GM19239 (cell line): ENCODE measurements at regions not wholly inside any gene's neighbourhood (a gene's known extent, or its start where the extent isn't known, plus 50 kb on each side); places are given as distances from the start of the nearest gene placed in this dataset.

Experiments used
- DNase-seq: peaks from one replicate; pipeline ENCODE4 v3.0.0; 2011; ENCODE audit warnings: low spot score; ENCODE audit not compliant: insufficient read length
- FAIRE-seq: peaks from 2 replicates; lab custom pipeline; 2011; peaks lifted over from hg19 to GRCh38; lab: Jason Lieb, UNC

DNA sequence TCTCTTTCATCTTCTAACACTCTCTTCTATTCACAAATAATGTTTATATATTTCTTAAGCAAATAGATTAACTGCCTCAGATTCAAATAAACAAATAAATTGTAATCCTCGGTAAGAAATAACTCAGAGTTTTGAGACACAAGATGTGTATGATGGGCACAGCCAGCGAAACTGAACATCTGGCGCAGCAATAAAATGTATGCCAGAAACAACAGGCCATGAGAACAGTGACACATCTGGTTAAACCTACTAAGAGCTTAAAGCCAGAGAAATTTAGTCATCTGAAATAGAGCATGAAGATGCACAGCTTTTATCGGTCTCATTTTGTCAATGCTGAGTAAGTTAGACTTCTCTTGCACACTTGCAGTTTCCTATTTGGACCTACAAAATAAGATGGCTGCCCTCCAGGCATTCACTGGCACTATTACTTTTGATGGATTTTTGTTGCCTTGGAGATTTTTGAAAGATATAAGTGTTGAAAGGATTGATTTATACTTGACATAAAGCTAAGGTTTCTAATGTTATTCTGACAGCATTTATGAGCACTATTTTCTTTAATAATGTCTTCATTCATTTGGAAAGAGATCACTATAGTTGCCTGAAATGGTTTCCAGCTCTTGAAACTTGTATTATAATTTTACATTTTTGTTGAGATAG, 1444.0 kb downstream of the PCDH18 start:
- DNase-seq (no peak), FAIRE-seq (no peak)

DNA sequence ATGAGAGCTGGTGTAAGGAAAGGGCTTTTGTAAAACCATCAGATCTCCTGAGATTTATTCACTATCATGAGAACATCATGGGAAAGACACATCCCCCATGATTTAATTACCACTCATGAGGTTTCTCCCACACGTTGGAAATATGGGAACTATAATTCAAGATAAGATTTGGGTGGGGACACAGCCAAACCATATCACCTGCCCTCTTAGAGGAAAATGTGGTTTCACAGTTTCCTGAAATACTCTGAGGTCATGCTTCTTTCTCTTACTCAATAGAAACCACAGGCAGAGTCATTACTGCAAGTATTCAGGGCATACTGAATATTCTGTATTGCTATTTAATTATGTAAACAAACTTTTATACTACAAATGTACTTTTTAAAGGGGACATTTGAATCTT, 1453.3 kb downstream of the PCDH18 start:
- FAIRE-seq (no peak), DNase-seq (no peak)

DNA sequence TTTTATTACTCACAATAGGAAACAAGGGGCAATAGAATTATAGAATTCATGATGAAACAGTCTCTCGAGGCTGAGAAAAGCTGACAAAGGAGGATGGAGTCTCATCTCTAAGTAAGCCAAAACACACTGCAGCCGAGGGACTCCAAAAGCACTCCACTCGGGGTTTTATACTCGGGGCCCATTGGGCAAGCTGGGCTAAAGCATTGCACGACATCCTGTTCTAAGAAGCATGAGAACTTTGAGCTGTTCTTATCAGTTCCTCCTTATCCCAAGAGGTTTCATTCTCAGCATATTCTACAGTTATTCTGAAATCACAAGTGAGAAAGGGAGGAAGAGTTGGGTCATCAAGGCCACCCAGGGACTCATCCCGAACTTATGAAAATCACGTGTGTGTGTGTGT, 1475.5 kb downstream of the PCDH18 start:
- DNase-seq (no peak), FAIRE-seq (no peak)

DNA sequence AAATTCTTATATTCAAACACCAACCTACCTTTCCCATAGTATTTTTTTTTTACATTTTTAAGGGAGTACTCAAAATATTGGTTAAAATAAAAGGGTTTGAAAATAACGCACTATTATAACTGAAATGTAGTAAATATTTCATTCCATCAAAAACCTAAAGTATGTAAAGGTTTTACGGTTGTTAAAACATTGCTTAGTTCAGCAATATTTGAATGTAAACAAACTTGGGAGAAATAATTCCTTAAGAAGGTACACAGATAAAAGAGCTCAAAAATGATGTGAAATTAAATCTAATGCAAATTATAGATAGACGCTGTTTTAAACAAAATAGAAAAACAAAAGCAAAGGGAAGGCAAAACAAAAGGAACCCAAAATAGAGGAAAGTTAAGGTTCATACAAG, 1476.9 kb downstream of the PCDH18 start:
- FAIRE-seq = no peak
- DNase-seq = no peak

DNA sequence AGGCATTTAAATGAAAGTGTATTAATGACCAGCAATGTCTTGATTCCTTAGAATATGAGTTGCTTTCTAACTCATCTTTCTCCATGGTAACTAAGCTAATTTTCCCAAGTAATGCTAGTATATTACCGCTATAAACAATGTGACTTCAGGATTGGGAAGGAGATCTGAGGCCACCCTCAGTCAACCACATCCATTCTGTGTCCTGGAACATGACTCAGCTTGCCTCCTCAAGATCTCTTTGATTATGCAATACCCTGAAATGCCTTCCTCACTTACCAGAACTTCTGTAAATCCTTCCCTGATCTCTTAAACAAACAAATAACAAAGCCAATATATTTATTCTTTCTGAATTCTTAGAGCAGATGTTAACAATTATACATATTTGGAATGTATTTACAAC, 1495.5 kb downstream of the PCDH18 start:
- DNase-seq (no peak), FAIRE-seq (no peak)

DNA sequence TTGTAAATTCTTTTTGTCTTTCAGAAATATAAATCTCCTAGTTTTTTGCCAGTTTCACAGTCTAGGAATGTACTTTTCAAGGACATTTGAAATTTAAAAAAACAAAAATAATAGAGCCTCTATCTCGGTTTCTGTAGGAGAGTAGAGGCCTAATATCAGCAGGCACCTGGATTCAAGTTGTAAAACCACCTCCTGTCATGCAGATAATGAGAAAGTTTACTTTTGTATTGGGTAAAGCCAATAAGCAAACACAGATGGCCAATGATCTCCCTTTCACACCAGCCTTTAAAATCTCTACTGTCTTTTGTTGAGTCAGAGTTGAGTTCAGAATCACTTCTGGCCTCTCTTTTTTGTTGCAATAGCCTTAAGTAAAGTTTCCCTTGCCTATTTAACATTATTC, 1499.9 kb downstream of the PCDH18 start:
- DNase-seq (no peak), FAIRE-seq (no peak)

DNA sequence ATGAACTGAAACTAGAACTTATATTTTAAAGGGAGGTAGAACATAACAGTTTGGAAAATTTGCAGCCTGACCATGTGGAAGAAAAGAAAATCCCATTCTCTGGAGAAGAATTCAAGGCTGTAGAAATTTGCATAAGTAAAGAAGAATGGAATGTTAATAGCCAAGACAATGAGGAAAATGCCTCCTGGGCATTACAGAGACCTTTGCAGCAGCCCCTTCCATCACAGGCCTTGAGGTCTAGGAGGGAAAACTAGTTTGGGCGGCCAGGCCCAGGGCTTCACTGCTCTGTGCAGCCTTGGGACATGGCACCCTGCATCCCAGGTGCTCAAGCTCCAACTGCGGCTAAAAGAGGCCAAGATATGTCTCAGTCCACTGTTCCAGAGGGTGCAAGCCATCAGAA, 1506.8 kb downstream of the PCDH18 start:
- no peak for FAIRE-seq

DNA sequence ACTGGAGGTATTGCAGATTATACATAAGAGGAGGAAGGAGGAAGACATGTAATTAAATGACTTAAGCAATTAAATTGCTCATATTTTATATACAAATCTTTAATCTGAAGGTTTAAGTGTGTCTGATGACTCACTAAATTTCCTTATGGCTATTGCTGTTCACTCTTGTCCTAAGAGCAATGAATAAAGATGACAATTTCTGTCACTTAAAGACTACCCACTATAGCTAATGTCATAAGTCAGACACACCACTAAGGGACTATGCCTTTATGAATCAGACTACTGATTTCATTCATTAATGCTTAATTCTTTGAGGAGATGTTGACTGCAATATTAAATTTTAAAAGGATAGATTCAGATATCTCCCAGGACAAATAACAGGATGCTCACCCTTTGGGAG, 1514.7 kb downstream of the PCDH18 start:
- FAIRE-seq = no peak
- DNase-seq = no peak

More for the DNA sequence above, 1506.8 kb downstream of the PCDH18 start:
- DNase-seq = no peak

DNA sequence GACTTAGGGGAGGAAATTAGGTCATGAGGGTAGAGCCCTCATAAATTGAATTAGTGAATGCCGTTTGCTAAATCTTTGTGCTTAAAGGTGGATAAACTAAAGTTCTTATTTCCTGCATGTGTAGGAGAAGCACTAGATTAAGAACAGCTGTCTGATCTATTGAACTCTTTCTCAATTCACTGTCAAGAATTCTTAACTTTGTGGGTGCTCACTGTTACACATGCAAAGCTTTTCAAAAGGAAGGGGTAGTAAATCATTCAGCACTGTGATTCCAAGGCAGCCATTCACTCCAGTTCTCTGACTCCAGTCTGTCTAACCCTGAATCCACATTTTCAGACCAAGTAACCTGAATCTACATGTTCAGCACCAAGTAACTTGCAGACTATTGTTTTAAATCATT, 1520.1 kb downstream of the PCDH18 start:
- FAIRE-seq (no peak), DNase-seq (no peak)

DNA sequence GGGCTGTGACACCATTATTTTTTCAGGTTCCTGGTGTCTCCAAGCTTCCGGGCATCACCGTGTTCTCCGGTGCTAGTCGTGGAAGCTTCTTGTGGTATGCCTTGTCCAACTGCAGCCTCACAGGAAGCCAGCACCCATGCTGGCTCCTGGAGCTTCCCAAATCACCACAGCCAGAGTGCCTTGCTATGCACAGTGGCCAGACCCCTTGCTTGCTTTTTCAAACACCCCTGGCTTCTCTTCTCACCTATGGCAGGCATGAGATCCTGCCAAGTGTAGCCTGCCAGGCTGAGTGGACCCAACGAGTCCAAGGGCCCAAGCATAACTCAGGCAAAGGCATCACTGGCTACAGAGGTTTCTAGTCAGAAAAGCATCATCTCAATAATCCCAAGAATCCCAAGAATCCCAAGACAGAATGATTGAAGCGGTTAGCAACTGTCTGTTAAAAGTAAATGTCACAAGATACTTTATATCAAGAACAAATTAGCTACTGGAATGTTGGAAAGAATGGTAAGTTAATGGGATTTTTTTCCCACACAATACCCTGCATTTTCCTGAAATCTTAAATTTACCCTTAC, 1522.9 kb downstream of the PCDH18 start:
- no peak for FAIRE-seq
- no peak for DNase-seq

DNA sequence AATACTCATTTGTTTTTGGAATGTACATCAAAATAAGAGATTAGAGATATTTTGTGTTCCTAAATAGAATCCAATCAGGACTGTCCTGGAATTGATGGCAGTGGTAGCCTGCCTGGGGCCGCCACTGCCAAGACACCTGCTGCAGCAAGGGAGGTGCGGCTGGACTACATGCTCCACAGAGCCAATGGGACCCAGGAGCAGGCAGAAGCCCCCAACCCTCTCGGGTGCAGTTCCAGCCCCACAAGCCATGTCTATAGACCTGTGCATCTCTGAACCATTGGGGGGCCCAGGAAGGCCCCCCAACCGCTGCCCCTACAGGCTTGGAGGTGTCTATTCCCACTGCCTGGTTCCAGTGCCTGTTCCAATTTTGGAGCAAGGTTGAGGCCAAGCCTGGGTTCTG, 1524.3 kb downstream of the PCDH18 start:
- DNase-seq (no peak), FAIRE-seq (no peak)

DNA sequence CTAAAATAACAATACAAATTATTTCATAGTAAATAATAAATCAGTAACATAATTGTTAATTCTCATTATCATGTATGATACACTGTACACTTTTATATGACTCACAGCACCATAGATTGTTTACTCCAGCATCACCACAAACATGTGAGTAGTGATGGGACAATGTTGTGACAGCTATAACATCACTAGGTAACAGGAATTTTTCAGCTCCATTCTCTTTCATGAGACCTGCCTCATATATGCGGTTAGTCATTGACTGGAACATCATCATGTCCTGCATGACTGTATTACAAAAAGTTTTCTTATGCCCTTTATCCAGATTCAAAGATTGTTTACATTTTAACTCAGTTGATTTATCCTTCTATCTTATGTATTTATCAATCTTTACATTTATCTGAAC, 1530.0 kb downstream of the PCDH18 start:
- no peak for DNase-seq
- no peak for FAIRE-seq

DNA sequence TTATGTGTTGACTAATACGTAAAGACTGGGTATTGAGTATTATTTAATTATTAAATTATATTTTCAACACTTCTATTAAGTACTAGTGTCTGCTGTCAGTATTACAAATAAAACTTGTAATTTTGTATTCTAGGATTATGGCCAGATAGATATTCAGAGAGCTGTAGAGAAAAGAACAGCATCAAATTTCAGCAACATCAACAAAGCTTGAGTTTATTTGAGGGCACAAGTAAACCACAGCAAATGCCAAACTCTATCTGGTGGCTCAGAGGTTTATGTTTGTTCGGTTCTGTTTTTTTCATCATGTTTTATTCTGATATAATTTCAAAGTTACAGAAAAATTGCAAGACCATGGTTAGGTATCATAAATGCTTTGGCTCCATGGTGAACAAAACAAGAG, 1530.5 kb downstream of the PCDH18 start:
- FAIRE-seq (no peak), DNase-seq (no peak)

DNA sequence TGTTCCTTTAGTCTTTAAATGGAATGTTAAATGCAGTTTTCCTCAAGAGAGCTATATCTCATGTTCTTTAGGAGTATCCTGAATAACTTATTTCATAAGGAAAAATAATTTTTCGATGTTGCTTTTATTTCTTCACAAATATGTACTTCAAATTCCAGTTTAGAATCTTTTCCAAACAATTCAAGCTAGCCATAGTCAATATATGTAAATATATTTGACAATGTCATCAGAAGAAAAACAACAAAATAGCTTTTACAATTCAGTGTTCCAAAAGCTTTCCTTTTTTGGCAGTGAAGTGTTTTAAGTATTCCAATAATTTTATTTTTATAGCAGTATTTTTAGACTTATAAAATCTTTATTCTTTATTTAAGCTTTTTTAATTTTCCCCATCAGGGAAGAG, 1532.0 kb downstream of the PCDH18 start:
- no peak for FAIRE-seq
- no peak for DNase-seq

DNA sequence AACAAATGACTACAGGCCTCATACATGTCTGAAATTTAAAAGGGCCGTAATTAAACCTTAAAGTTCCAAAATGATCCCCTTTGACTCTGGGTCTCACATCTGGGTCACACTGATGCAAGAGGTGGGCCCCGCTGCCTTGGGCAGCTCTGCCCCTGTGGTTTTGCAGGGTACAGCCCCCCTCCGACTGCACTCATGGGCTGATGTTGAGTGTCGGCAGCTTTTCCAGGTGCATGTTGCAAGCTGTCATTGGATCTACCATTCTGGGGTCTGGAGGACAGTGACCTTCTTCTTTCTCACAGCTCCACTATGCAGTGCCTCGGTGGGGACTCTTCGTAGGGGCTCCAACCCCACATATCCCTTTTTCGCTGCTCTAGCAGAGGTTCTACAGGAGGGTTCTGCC, 1537.9 kb downstream of the PCDH18 start:
- no peak for FAIRE-seq
- DNase-seq = no peak

DNA sequence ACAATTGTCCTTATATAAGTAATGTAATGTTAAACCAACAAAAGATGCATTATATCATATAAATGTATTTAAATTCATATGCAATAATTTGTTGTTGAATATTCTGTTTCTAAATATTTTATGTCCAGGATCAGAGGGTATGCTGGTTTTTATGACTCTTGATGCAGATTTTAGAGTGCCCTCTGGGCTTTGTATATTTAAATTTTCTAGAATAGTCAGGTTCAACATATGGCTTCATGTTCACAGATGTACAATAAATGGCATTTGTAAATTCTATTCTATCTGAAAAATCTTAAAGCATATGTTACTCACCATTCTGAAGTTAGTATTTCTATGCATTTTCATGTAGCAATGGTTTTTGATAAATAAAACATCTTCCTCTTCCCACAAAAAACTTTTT, 1555.4 kb downstream of the PCDH18 start:
- DNase-seq (no peak), FAIRE-seq (no peak)

DNA sequence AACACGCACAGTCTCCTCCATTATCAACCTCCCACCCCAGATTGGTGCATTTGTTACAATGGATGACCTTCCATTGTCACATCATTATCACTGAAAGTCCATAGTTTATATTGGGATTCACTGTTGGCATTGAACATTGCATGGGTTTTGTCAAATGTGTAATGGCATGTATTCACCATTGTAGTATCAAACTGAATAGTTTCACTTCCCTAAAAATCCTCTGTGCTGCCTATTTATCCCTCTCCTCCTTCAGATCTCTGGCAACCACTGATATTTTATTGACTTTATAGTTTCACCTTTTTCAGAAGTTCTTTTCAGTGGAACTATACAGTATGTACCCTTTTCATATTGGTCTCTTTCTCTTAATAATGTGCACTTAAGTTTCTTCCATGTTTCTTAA, 1565.4 kb downstream of the PCDH18 start:
- DNase-seq (no peak), FAIRE-seq (no peak)

DNA sequence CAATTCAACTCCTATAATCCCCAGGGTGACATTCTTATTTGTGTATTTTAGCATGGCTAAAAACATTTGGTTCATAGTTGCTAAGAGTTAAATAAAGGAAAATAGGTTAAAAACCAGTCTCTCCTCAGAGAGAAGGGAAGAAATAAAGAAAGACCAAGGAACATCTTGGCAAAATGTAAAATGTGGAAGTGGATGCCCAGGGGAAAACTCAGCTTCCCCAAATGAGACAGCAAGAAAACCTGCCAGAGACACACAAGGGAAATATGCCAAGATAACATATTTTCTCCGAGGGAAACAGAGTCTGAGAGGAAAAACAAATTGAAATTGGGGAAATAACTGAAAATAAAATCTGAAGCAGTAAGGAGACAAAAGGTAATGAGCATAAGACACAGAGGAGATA, 1569.3 kb downstream of the PCDH18 start:
- no peak for DNase-seq
- no peak for FAIRE-seq

DNA sequence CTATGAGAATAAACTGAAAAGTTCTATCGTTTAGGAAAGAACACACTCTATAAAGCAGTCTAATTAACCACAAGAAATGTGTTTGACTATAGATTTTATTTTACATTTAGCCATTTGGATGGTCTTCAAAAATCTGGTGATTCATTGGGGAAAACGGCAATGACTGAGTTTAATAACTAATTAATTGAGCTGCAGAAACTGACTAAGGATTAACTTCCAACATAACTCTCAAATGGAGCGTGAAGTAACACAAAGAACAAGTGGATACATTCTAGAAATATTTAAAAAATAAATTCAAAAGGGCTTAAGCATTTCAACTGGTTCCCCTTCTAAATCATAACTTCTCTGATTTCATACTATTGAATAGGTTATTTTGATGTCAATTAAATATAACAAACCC, 1582.4 kb downstream of the PCDH18 start:
- no peak for FAIRE-seq
- no peak for DNase-seq

DNA sequence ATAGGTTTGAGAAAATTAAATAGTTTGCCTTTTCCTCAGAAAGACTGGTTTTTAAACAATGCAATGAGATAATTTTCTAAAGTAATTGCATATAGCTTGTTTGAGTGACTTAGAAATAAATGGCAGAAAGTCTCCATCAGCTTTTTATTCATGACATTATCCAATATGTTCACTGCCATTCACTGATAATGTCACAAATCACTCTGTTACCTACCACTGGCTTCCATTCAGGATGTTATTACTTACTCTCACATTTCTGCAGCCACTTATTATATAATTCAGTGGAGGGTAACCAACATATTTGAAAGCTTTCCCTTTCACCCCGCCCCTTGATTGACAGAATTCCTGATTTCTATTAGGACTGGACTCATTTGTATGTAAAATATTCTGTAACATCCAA, 1583.5 kb downstream of the PCDH18 start:
- no peak for FAIRE-seq

DNA sequence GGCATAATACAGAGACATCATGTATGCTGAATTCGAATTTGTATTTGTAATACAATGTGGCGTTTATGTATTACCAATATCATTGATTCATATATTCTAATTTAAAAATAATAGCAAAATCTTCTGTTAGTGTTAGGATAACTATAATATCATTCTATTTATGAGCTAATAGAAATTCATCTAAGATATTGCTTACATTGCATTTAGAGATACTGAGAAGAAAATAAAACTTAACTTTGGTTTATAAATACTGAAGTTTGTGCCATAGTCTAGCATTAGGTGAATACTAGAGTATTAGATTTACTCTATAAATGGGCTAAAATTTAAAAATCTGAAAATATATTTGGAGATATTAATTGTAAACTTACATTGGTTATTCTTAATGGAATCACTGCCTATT, 1590.6 kb downstream of the PCDH18 start:
- FAIRE-seq (no peak), DNase-seq (no peak)

More for the DNA sequence above, 1583.5 kb downstream of the PCDH18 start:
- no peak for DNase-seq

DNA sequence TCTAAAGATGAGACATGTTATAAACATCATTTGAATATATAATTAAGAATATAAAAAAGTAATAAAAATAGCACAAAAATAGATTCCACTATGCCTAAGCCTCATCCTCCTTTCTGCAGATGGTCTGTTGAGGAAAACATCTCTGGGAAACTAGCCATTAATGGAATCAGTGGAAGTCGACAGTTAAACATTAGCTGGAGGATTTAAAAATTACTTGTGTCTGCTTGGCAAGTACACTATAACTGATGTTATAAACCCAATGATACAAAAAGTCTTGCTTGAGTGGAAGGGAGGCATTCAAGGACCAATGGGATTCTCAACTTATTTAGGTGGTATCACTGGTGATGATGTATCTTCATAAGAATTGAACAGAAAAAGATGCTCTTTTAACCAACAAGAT, 1598.3 kb downstream of the PCDH18 start:
- FAIRE-seq (no peak), DNase-seq (no peak)
